ENCODE measurements at regions not wholly inside any gene's neighbourhood (a gene's known extent, or its start where the extent isn't known, plus 50 kb on each side); places are given as distances from the start of the nearest gene placed in this dataset.

GRCh38 chr7:155365146-155365874, 67.6 kb downstream of the INSIG1 start:
- Histone ChIP-seq H3K4me1 (ENCODE audit: insufficient read depth, low read length) (0 out of 2 replicates have a peak, but pooled peaks cover 5% of the 10 kb centered on the region), H3K4me2 (ENCODE audit: low read depth, low read length) (no peak overlapping the region), H4K20me1 (ENCODE audit: insufficient read depth, low read length) (no peaks in the 10 kb centered on the region), H3K36me3 (replicated peaks in 1 of 2; ENCODE audit: control insufficient read depth in 1 of 2, insufficient read depth in 2 of 2, low read length in 2 of 2) (no peaks in the 10 kb centered on the region), H3K27me3 (ENCODE audit: control insufficient read depth in 1 of 2, insufficient read depth in 2 of 2, low read length in 2 of 2) (peaks cover 3 to 39% of the 10 kb centered on the region in 2 experiments; a peak in 4 of 5 replicates), H3K79me2 (ENCODE audit: insufficient read depth, low read length) (no peaks in the 10 kb centered on the region), H3K4me3 (replicated peaks in 1 of 3; ENCODE audit: insufficient read depth in 1 of 3, low read depth in 2 of 3, low read length in 3 of 3) (no peak overlapping the region), H2AFZ (ENCODE audit: low read length) (no peak overlapping the region), H3K9me3 (ENCODE audit: low read length) (no peaks in the 10 kb centered on the region), H3K9ac (ENCODE audit: insufficient read depth, low read depth, low read length) (no peak overlapping the region), H3K27ac (ENCODE audit: extremely low read length, insufficient read depth, low read length) (no peak overlapping the region)
- POLR2A ChIA-PET: no interaction called here
- in situ Hi-C loops (cut with HindIII; ENCODE audit: extremely low pct_ligation_motif_present, low pct_unique_long_range_greater_than_20kb) (no loop called here), intact Hi-C loops (cut with micrococcal nuclease; ENCODE audit: unreplicated experiment) (no loop called here)
- CTCF ChIA-PET (ENCODE audit: low intra/inter-chr PET ratio, low total read pairs): no interaction called here
- 39% methylated on average over 12 of the region's 12 CpGs for WGBS (ENCODE audit: low lambda C conversion rate)
- BruUV-seq (replicated peaks): no TSS peak
- TF ChIP-seq NCOR1 (IDR thresholded peaks at IDR 0.05; ENCODE audit: borderline replicate concordance, low read length): no peak
- no peak for DNase-seq (ENCODE audit: low spot score)
- ATAC-seq: no peak
- FAIRE-seq: no peak

- Histone ChIP-seq H3K36me3 (replicated peaks in 1 of 2; ENCODE audit: control insufficient read depth in 1 of 2, insufficient read depth in 2 of 2, low read length in 2 of 2) (no peaks in the 10 kb centered on the region), H3K27ac (ENCODE audit: extremely low read length, insufficient read depth, low read length) (no peak overlapping the region), H3K9ac (ENCODE audit: insufficient read depth, low read depth, low read length) (no peak overlapping the region), H4K20me1 (ENCODE audit: insufficient read depth, low read length) (no peaks in the 10 kb centered on the region), H2AFZ (ENCODE audit: low read length) (no peak overlapping the region), H3K4me1 (ENCODE audit: insufficient read depth, low read length) (no peaks in the 10 kb centered on the region), H3K4me2 (ENCODE audit: low read depth, low read length) (no peak overlapping the region), H3K79me2 (ENCODE audit: insufficient read depth, low read length) (no peaks in the 10 kb centered on the region), H3K4me3 (replicated peaks in 1 of 3; ENCODE audit: insufficient read depth in 1 of 3, low read depth in 2 of 3, low read length in 3 of 3) (no peak overlapping the region), H3K9me3 (ENCODE audit: low read length) (no peaks in the 10 kb centered on the region), H3K27me3 (ENCODE audit: control insufficient read depth in 1 of 2, insufficient read depth in 2 of 2, low read length in 2 of 2) (peaks cover 2 to 23% of the 10 kb centered on the region in 2 experiments; a peak in 3 of 5 replicates)
- ChIA-PET POLR2A (no interaction called here), CTCF (ENCODE audit: low intra/inter-chr PET ratio, low total read pairs) (no interaction called here)
- in situ Hi-C loops (cut with HindIII; ENCODE audit: extremely low pct_ligation_motif_present, low pct_unique_long_range_greater_than_20kb) (no loop called here), intact Hi-C loops (cut with micrococcal nuclease; ENCODE audit: unreplicated experiment) (no loop called here)
- no peak for FAIRE-seq
- ATAC-seq: no peak
- TF ChIP-seq KMT2B (CRISPR knock-in tag; IDR thresholded peaks at IDR 0.05) (no peak), ZNF230 (CRISPR knock-in tag; IDR thresholded peaks at IDR 0.05) (no peak)
- WGBS (ENCODE audit: low lambda C conversion rate): 83% methylated on average over 5 of the region's 7 CpGs
- DNase-seq (ENCODE audit: low spot score): no peak
- BruUV-seq (replicated peaks): no TSS peak
These were observed 71.4 kb downstream of the INSIG1 start for GRCh38 chr7:155368894-155369600.
